ENCODE measurements at regions not wholly inside any gene's neighbourhood (a gene's known extent, or its start where the extent isn't known, plus 50 kb on each side); places are given as distances from the start of the nearest gene placed in this dataset.

GRCh38 chr9:95776176-95776575 lies 99.3 kb upstream of the ERCC6L2 start:
- H3K4me1 ChIP-seq (ENCODE audit: control insufficient read depth, insufficient read depth, low read length, poor library complexity, severe bottlenecking), result no peaks in the 10 kb centered on the region
- H3K9me3 ChIP-seq (ENCODE audit: control insufficient read depth, low read length), result no peaks in the 10 kb centered on the region
- H3K27ac ChIP-seq (ENCODE audit: insufficient read depth, low read length, poor library complexity, severe bottlenecking), result no peak overlapping the region
- no peak for DNase-seq
- H3K36me3 ChIP-seq (ENCODE audit: control insufficient read depth, insufficient read depth, low read length), result no peaks in the 10 kb centered on the region
- no peak overlapping the region for H3K4me3 ChIP-seq (ENCODE audit: insufficient read depth, low read depth, low read length, poor library complexity, severe bottlenecking)
- no peaks in the 10 kb centered on the region for H3K27me3 ChIP-seq (replicated peaks; ENCODE audit: control insufficient read depth, insufficient read depth, low read length, poor library complexity, severe bottlenecking)

- no peaks in the 10 kb centered on the region for H3K27me3 ChIP-seq (replicated peaks; ENCODE audit: control insufficient read depth, insufficient read depth, low read length, poor library complexity, severe bottlenecking)
- DNase-seq, result no peak
- no peak overlapping the region for H3K4me3 ChIP-seq (ENCODE audit: insufficient read depth, low read depth, low read length, poor library complexity, severe bottlenecking)
- H3K27ac ChIP-seq (ENCODE audit: insufficient read depth, low read length, poor library complexity, severe bottlenecking), result no peak overlapping the region
- no peaks in the 10 kb centered on the region for H3K4me1 ChIP-seq (ENCODE audit: control insufficient read depth, insufficient read depth, low read length, poor library complexity, severe bottlenecking)
- H3K36me3 ChIP-seq (ENCODE audit: control insufficient read depth, insufficient read depth, low read length), result no peaks in the 10 kb centered on the region
- no peaks in the 10 kb centered on the region for H3K9me3 ChIP-seq (ENCODE audit: control insufficient read depth, low read length)
Measured at GRCh38 chr9:95775191-95775590, 100.3 kb upstream of the ERCC6L2 start.

- Histone ChIP-seq H3K9me3 (ENCODE audit: control insufficient read depth, low read length) (no peaks in the 10 kb centered on the region), H3K27ac (ENCODE audit: insufficient read depth, low read length, poor library complexity, severe bottlenecking) (no peak overlapping the region), H3K4me3 (ENCODE audit: insufficient read depth, low read depth, low read length, poor library complexity, severe bottlenecking) (no peak overlapping the region), H3K27me3 (replicated peaks; ENCODE audit: control insufficient read depth, insufficient read depth, low read length, poor library complexity, severe bottlenecking) (no peaks in the 10 kb centered on the region), H3K36me3 (ENCODE audit: control insufficient read depth, insufficient read depth, low read length) (no peaks in the 10 kb centered on the region), H3K4me1 (ENCODE audit: control insufficient read depth, insufficient read depth, low read length, poor library complexity, severe bottlenecking) (no peaks in the 10 kb centered on the region)
- DNase-seq, result no peak
Measured at GRCh38 chr9:95773053-95773418, 102.5 kb upstream of the ERCC6L2 start.

- Histone ChIP-seq H3K27ac (ENCODE audit: insufficient read depth, low read length, poor library complexity, severe bottlenecking) (no peak overlapping the region), H3K9me3 (ENCODE audit: control insufficient read depth, low read length) (no peaks in the 10 kb centered on the region), H3K36me3 (ENCODE audit: control insufficient read depth, insufficient read depth, low read length) (no peaks in the 10 kb centered on the region), H3K27me3 (replicated peaks; ENCODE audit: control insufficient read depth, insufficient read depth, low read length, poor library complexity, severe bottlenecking) (no peaks in the 10 kb centered on the region), H3K4me3 (ENCODE audit: insufficient read depth, low read depth, low read length, poor library complexity, severe bottlenecking) (no peak overlapping the region), H3K4me1 (ENCODE audit: control insufficient read depth, insufficient read depth, low read length, poor library complexity, severe bottlenecking) (no peaks in the 10 kb centered on the region)
- DNase-seq, result no peak
Measured at GRCh38 chr9:95772320-95773052, 103.0 kb upstream of the ERCC6L2 start.

- no peaks in the 10 kb centered on the region for H3K9me3 ChIP-seq (ENCODE audit: control insufficient read depth, low read length)
- H3K4me3 ChIP-seq (ENCODE audit: insufficient read depth, low read depth, low read length, poor library complexity, severe bottlenecking), result no peak overlapping the region
- no peaks in the 10 kb centered on the region for H3K27me3 ChIP-seq (replicated peaks; ENCODE audit: control insufficient read depth, insufficient read depth, low read length, poor library complexity, severe bottlenecking)
- H3K4me1 ChIP-seq (ENCODE audit: control insufficient read depth, insufficient read depth, low read length, poor library complexity, severe bottlenecking), result no peaks in the 10 kb centered on the region
- DNase-seq, result no peak
- H3K36me3 ChIP-seq (ENCODE audit: control insufficient read depth, insufficient read depth, low read length), result no peaks in the 10 kb centered on the region
- H3K27ac ChIP-seq (ENCODE audit: insufficient read depth, low read length, poor library complexity, severe bottlenecking), result no peak overlapping the region
Measured at GRCh38 chr9:95771556-95772246, 103.8 kb upstream of the ERCC6L2 start.

GRCh38 chr9:95770653-95771131 lies 104.8 kb upstream of the ERCC6L2 start:
- H3K9me3 ChIP-seq (ENCODE audit: control insufficient read depth, low read length), result no peaks in the 10 kb centered on the region
- no peaks in the 10 kb centered on the region for H3K27me3 ChIP-seq (replicated peaks; ENCODE audit: control insufficient read depth, insufficient read depth, low read length, poor library complexity, severe bottlenecking)
- H3K4me1 ChIP-seq (ENCODE audit: control insufficient read depth, insufficient read depth, low read length, poor library complexity, severe bottlenecking), result no peaks in the 10 kb centered on the region
- H3K36me3 ChIP-seq (ENCODE audit: control insufficient read depth, insufficient read depth, low read length), result no peaks in the 10 kb centered on the region
- no peak for DNase-seq
- no peak overlapping the region for H3K27ac ChIP-seq (ENCODE audit: insufficient read depth, low read length, poor library complexity, severe bottlenecking)
- no peak overlapping the region for H3K4me3 ChIP-seq (ENCODE audit: insufficient read depth, low read depth, low read length, poor library complexity, severe bottlenecking)

- Histone ChIP-seq H3K4me1 (ENCODE audit: control insufficient read depth, insufficient read depth, low read length, poor library complexity, severe bottlenecking) (no peaks in the 10 kb centered on the region), H3K27ac (ENCODE audit: insufficient read depth, low read length, poor library complexity, severe bottlenecking) (no peak overlapping the region), H3K36me3 (ENCODE audit: control insufficient read depth, insufficient read depth, low read length) (no peaks in the 10 kb centered on the region), H3K27me3 (replicated peaks; ENCODE audit: control insufficient read depth, insufficient read depth, low read length, poor library complexity, severe bottlenecking) (no peaks in the 10 kb centered on the region), H3K4me3 (ENCODE audit: insufficient read depth, low read depth, low read length, poor library complexity, severe bottlenecking) (no peak overlapping the region), H3K9me3 (ENCODE audit: control insufficient read depth, low read length) (no peaks in the 10 kb centered on the region)
- no peak for DNase-seq
Measured at GRCh38 chr9:95769909-95770433, 105.5 kb upstream of the ERCC6L2 start.

- Histone ChIP-seq H3K36me3 (ENCODE audit: control insufficient read depth, insufficient read depth, low read length) (no peaks in the 10 kb centered on the region), H3K27me3 (replicated peaks; ENCODE audit: control insufficient read depth, insufficient read depth, low read length, poor library complexity, severe bottlenecking) (no peaks in the 10 kb centered on the region), H3K4me3 (ENCODE audit: insufficient read depth, low read depth, low read length, poor library complexity, severe bottlenecking) (no peak overlapping the region), H3K9me3 (ENCODE audit: control insufficient read depth, low read length) (no peaks in the 10 kb centered on the region), H3K4me1 (ENCODE audit: control insufficient read depth, insufficient read depth, low read length, poor library complexity, severe bottlenecking) (no peaks in the 10 kb centered on the region), H3K27ac (ENCODE audit: insufficient read depth, low read length, poor library complexity, severe bottlenecking) (no peak overlapping the region)
- DNase-seq, result no peak
Measured at GRCh38 chr9:95769473-95769872, 106.0 kb upstream of the ERCC6L2 start.

- Histone ChIP-seq H3K4me3 (ENCODE audit: insufficient read depth, low read depth, low read length, poor library complexity, severe bottlenecking) (no peak overlapping the region), H3K27me3 (replicated peaks; ENCODE audit: control insufficient read depth, insufficient read depth, low read length, poor library complexity, severe bottlenecking) (no peaks in the 10 kb centered on the region), H3K36me3 (ENCODE audit: control insufficient read depth, insufficient read depth, low read length) (no peaks in the 10 kb centered on the region), H3K9me3 (ENCODE audit: control insufficient read depth, low read length) (no peaks in the 10 kb centered on the region), H3K27ac (ENCODE audit: insufficient read depth, low read length, poor library complexity, severe bottlenecking) (no peak overlapping the region), H3K4me1 (ENCODE audit: control insufficient read depth, insufficient read depth, low read length, poor library complexity, severe bottlenecking) (no peaks in the 10 kb centered on the region)
- DNase-seq, result no peak
Measured at GRCh38 chr9:95766906-95767305, 108.6 kb upstream of the ERCC6L2 start.

All from effector memory CD4-positive, alpha-beta T cell (primary cell).